ENCODE measurements at regions not wholly inside any gene's neighbourhood (a gene's known extent, or its start where the extent isn't known, plus 50 kb on each side); places are given as distances from the start of the nearest gene placed in this dataset.

- H3K36me3 ChIP-seq, result peaks cover 6% of the 10 kb centered on the region
- no peaks in the 10 kb centered on the region for H3K9me3 ChIP-seq (ENCODE audit: low read depth)
- TF ChIP-seq, protein P1, sequence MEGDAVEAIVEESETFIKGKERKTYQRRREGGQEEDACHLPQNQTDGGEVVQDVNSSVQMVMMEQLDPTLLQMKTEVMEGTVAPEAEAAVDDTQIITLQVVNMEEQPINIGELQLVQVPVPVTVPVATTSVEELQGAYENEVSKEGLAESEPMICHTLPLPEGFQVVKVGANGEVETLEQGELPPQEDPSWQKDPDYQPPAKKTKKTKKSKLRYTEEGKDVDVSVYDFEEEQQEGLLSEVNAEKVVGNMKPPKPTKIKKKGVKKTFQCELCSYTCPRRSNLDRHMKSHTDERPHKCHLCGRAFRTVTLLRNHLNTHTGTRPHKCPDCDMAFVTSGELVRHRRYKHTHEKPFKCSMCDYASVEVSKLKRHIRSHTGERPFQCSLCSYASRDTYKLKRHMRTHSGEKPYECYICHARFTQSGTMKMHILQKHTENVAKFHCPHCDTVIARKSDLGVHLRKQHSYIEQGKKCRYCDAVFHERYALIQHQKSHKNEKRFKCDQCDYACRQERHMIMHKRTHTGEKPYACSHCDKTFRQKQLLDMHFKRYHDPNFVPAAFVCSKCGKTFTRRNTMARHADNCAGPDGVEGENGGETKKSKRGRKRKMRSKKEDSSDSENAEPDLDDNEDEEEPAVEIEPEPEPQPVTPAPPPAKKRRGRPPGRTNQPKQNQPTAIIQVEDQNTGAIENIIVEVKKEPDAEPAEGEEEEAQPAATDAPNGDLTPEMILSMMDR (IDR thresholded peaks at IDR 0.05; ENCODE audit: low read depth, low read length), result no peak
- H3K4me1 ChIP-seq (ENCODE audit: low read depth), result peaks cover 19% of the 10 kb centered on the region
- no peak overlapping the region for H3K27ac ChIP-seq
- H3K27me3 ChIP-seq, result no peaks in the 10 kb centered on the region
- no peak for DNase-seq (ENCODE audit: low read depth in 1 of 2, low spot score in 1 of 2)
- no peak overlapping the region for H3K4me3 ChIP-seq
These were observed 49.8 kb upstream of the IKBKE start for GRCh38 chr1:206420471-206420870.
